Activated T-cell treated with anti-CD3 and anti-CD28 coated beads, Interleukin-2, amount 50 U/mL, for 72 hours (primary cell): ENCODE measurements at regions not wholly inside any gene's neighbourhood (a gene's known extent, or its start where the extent isn't known, plus 50 kb on each side); places are given as distances from the start of the nearest gene placed in this dataset.

Source experiments
- ATAC-seq, 2 donors: fragments of 150-1000 bp; cut with Tn5 transposase; replicated peaks in 1 of 2; 2 replicates each; pipeline ENCODE4 v1.10.0; 2021; ENCODE audit warnings: moderate library complexity in 2 of 2, mild to moderate bottlenecking in 1 of 2
- DNase-seq, 2 donors: peaks; one replicate each; pipeline ENCODE4 v3.0.0; 2021 to 2022; ENCODE audit warnings: mixed read lengths in 1 of 2
- H3K27ac Mint-ChIP-seq: one replicate; pipeline ENCODE4 v1.8.0; 2022; ENCODE audit warnings: mild to moderate bottlenecking, moderate library complexity, mixed read lengths
- H3K27me3 Mint-ChIP-seq: one replicate; pipeline ENCODE4 v1.8.0; 2022; ENCODE audit warnings: low read depth, mixed read lengths
- H3K36me3 Mint-ChIP-seq, 2 donors: one replicate each; pipeline ENCODE4 v1.8.0; 2022; ENCODE audit warnings: mixed read lengths in 2 of 2, mild to moderate bottlenecking in 1 of 2; ENCODE audit not compliant: insufficient read depth in 2 of 2
- H3K4me1 Mint-ChIP-seq: one replicate; pipeline ENCODE4 v1.8.0; 2022; ENCODE audit warnings: low read depth, mixed read lengths
- H3K4me3 Mint-ChIP-seq, 2 donors: one replicate each; pipeline ENCODE4 v1.8.0; 2022; ENCODE audit warnings: mild to moderate bottlenecking in 2 of 2, mixed read lengths in 2 of 2, moderate library complexity in 2 of 2
- H3K9me3 Mint-ChIP-seq, 2 donors: one replicate each; pipeline ENCODE4 v1.8.0; 2022; ENCODE audit warnings: mixed read lengths in 2 of 2

DNA sequence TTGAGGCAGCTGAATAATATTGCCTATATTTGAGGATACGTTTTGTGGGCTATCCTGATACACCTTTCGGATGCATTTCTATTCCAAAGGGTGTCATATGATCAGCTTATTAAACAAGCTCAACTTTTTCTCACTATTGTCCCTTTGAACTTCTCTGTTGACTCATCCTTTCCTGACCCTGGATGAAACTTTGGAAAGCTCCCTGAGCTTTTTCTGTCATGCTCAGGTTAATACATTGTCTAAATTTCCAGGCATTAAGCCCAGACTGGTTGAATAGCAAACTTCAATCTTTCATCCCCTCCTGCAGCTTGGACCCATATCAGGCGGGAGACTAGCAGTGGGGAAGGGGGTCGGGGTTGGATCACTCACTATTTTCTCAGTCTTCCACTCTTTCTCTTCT lies 104.9 kb upstream of the PTPN3 start:
- H3K27me3 Mint-ChIP-seq: peaks cover 11% of the 10 kb centered on the region
- H3K27ac Mint-ChIP-seq: no peak overlapping the region
- no peaks in the 10 kb centered on the region for H3K9me3 Mint-ChIP-seq
- H3K36me3 Mint-ChIP-seq: no peaks in the 10 kb centered on the region
- H3K4me1 Mint-ChIP-seq: no peaks in the 10 kb centered on the region
- ATAC-seq (no peak), DNase-seq (no peak)
- H3K4me3 Mint-ChIP-seq: no peak overlapping the region

DNA sequence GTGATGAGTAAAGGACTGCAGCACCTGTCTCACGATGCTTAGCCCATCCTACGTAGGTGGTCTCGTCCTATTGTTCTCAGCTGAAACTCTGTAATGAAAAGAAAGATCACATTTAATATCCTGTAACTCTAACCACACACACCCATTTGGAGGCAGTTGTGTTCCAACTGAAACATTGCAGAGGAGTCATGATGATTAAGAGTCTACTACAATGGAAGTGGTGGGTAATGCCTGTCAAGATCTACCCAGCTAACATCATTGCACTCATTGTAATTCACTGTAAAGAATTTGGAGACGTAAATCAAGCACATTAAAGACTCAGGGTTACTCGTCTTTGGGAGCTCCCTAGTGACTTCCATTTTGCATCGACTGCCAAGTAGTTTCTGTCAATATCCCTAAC lies 106.0 kb upstream of the PTPN3 start:
- no peaks in the 10 kb centered on the region for H3K4me1 Mint-ChIP-seq

DNA sequence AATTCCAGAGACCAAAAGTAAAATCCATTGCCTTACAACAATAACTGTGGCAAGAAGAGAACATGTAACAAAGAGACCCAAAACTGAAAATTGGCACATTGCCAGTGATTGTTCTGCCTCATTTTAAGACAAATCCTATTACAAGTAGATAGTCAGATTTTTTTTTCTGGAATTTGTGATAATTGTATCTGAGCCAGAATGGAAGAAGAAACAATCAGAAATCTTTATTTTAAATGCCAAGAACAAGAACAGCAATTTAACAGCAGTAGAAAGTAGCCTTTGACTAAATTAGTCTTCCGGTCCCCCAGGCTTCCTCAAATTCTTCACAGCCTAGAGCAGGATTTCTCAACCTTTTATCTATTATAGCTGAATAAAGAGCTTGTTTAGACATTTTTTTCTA lies 106.7 kb upstream of the PTPN3 start:
- Mint-ChIP-seq H3K27ac (no peak overlapping the region), H3K27me3 (peaks cover 11% of the 10 kb centered on the region), H3K4me3 (no peak overlapping the region), H3K9me3 (no peaks in the 10 kb centered on the region), H3K36me3 (no peaks in the 10 kb centered on the region), H3K4me1 (no peaks in the 10 kb centered on the region)
- no peak for ATAC-seq
- no peak for DNase-seq

More for the DNA sequence above, 106.0 kb upstream of the PTPN3 start:
- no peaks in the 10 kb centered on the region for H3K36me3 Mint-ChIP-seq
- no peak overlapping the region for H3K27ac Mint-ChIP-seq
- DNase-seq: no peak
- no peak for ATAC-seq
- H3K4me3 Mint-ChIP-seq: no peak overlapping the region
- H3K27me3 Mint-ChIP-seq: peaks cover 11% of the 10 kb centered on the region
- H3K9me3 Mint-ChIP-seq: no peaks in the 10 kb centered on the region

DNA sequence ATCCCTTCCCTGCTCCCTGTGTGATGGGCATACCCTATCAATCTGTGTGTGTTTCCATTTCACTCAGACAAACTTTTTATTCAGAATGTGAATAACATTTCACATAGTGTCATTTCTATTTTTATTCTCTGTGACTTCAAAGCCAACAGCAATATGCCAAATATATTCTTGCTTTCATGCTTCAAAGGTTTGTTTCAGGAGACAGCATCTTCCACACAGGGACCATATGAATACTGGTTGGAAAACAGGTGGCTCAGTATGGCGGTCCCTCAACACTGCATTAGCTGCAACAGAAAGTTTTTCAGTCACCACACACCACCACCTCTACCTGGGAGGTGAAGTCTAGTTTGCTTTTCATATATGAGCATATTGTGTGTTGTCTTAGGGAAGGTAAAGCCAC lies 111.0 kb upstream of the PTPN3 start:
- ATAC-seq: no peak
- Mint-ChIP-seq H3K36me3 (no peaks in the 10 kb centered on the region), H3K4me3 (no peak overlapping the region)

DNA sequence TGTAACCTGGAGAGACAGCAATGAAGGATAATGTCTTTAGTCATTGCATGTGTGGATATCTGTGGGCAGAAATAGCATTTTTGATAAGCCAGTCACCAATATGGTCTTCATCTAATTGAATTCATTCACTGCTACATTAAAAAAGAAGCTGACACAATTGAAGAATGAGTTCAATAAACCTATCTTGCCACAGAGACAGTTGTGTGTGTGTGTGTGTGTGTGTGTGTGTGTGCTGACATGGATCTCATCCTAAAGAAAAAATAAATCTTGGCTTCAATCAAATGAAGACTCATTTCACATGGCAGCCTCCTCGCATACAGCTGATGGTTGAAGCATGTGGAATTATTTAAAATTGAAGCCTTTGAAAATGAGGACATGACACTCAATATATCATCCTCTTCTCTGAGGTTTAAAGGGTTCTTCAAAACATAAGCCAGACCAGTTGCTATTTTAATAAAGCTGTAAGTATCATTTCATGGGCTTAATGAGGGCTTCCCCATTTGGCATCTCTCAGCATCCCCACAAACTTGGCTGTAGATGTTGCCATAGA lies 118.5 kb upstream of the PTPN3 start:
- Mint-ChIP-seq H3K27me3 (no peaks in the 10 kb centered on the region), H3K27ac (no peak overlapping the region), H3K4me1 (no peaks in the 10 kb centered on the region), H3K4me3 (no peak overlapping the region), H3K36me3 (no peaks in the 10 kb centered on the region), H3K9me3 (peaks cover 0 to 2% of the 10 kb centered on the region in 2 donors)
- DNase-seq (no peak), ATAC-seq (no peak)

More for the DNA sequence above, 111.0 kb upstream of the PTPN3 start:
- Mint-ChIP-seq H3K4me1 (no peaks in the 10 kb centered on the region), H3K27ac (no peak overlapping the region), H3K9me3 (no peaks in the 10 kb centered on the region), H3K27me3 (peaks cover 7% of the 10 kb centered on the region)
- DNase-seq: no peak

DNA sequence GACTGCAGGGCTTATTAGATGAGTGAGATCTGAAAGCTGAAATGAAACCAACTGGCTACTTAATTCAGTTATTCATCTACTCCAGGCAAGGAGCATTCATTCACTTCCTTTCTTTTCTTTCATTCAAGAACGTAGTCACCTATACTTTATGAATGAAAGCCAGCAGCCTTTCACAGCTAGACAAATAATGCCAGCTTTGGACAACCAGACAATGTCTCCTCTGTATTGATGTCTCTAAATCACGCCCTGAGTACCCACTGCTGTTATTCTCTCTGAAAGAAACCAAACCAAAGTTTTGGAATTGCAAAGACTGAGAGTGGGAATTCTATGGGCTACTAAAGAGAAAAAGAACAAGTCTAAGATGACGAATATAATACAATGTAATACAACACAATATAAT lies 121.2 kb upstream of the PTPN3 start:
- Mint-ChIP-seq H3K27ac (no peak overlapping the region), H3K4me1 (no peaks in the 10 kb centered on the region), H3K9me3 (peaks cover 0 to 8% of the 10 kb centered on the region in 2 donors), H3K4me3 (no peak overlapping the region), H3K27me3 (no peaks in the 10 kb centered on the region), H3K36me3 (peaks cover 0 to 2% of the 10 kb centered on the region in 2 donors)
- no peak for DNase-seq
- ATAC-seq: no peak

DNA sequence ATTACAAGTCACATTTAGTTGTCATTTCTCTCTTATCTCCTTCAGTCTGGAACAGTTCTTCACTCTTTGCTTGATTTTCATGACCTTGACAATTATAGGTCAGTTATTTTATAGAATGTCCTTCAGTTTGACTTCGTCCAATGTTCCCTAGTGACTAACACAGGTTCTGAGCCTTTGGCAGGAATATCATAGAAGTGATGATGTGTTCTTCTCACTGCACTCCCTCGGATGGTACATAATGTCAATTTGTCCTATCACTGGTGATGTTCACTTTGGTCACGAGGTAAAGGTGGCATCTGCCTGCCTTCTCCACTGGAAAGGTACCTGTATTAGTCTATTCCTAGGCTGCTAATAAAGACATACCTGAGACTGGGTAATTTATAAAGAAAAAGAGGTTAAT lies 126.0 kb upstream of the PTPN3 start:
- DNase-seq (no peak), ATAC-seq (no peak)
- H3K9me3 Mint-ChIP-seq: peaks cover 3 to 8% of the 10 kb centered on the region in 2 donors
- no peaks in the 10 kb centered on the region for H3K27me3 Mint-ChIP-seq
- H3K4me3 Mint-ChIP-seq: no peak overlapping the region
- no peak overlapping the region for H3K27ac Mint-ChIP-seq
- no peaks in the 10 kb centered on the region for H3K4me1 Mint-ChIP-seq
- peaks cover 0 to 2% of the 10 kb centered on the region in 2 donors for H3K36me3 Mint-ChIP-seq

DNA sequence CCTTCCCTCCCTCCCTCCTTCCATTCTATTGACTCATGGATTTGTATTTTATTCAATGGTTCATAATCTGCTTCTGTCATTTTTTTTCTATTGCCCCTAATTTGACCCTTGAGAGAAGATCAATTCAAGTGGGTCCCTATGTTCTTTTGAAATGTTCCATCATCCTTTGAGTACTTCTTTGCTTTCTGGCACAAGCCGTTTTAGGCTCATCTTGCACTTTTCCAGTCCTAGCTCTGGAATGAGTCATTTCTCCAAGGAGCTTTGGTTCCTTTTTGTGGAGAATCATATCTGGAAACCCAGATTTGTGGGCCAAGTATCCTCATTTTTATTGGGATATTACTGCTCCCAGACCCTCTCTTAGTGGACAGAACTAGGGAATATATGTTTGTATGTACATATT lies 126.8 kb upstream of the PTPN3 start:
- peaks cover 0 to 2% of the 10 kb centered on the region in 2 donors for H3K36me3 Mint-ChIP-seq
- DNase-seq: no peak
- ATAC-seq: no peak

DNA sequence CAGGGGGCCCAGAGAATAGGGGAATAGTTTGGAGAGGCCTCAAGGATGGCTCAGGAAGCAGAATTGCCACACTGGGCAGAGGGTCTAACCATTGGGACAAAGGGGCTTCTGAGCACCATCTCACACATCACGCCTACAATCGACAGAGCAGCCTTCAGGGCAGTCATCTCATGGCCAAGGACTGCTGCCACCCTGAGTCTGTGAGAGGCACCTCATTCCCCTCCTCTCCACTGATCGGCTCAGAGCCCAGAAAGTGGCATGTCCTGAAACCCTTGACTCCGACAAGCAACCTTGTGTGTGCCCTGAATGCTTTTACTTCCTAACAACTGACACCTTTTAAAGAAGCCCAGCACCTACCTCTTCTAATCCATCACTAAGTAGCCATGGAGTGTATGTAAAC lies 128.9 kb upstream of the PTPN3 start:
- Mint-ChIP-seq H3K27ac (no peak overlapping the region), H3K4me3 (no peak overlapping the region)
- ATAC-seq: no peak

More for the DNA sequence above, 126.8 kb upstream of the PTPN3 start:
- no peaks in the 10 kb centered on the region for H3K4me1 Mint-ChIP-seq
- H3K27me3 Mint-ChIP-seq: no peaks in the 10 kb centered on the region
- H3K27ac Mint-ChIP-seq: no peak overlapping the region
- no peak overlapping the region for H3K4me3 Mint-ChIP-seq
- H3K9me3 Mint-ChIP-seq: peaks cover 3 to 8% of the 10 kb centered on the region in 2 donors

DNA sequence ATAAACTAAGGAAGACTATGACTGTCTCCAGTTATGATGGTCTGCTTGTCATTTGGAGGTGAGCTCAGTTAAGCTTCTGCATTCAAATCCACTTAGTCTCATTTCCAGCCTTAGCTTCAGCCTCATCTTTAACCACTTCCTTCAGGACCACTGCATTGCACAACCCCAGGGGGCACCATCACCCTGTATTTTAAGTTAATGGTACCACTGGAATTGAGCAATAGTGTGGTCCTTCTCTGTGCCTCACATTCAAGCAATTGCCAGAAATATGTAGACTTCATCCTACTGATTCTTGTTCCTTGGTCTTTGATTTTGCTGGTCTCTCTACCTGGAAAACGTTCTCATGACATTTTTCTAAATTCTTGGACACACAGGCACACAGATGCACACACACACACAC lies 131.5 kb upstream of the PTPN3 start:
- ATAC-seq (no peak), DNase-seq (no peak)
- H3K27ac Mint-ChIP-seq: no peak overlapping the region
- H3K4me1 Mint-ChIP-seq: no peaks in the 10 kb centered on the region
- peaks cover 3 to 4% of the 10 kb centered on the region in 2 donors for H3K9me3 Mint-ChIP-seq
- H3K4me3 Mint-ChIP-seq: no peak overlapping the region
- H3K27me3 Mint-ChIP-seq: no peaks in the 10 kb centered on the region
- H3K36me3 Mint-ChIP-seq: no peaks in the 10 kb centered on the region

More for the DNA sequence above, 128.9 kb upstream of the PTPN3 start:
- Mint-ChIP-seq H3K9me3 (peaks cover 3 to 9% of the 10 kb centered on the region in 2 donors), H3K4me1 (no peaks in the 10 kb centered on the region), H3K36me3 (peaks cover 0 to 2% of the 10 kb centered on the region in 2 donors), H3K27me3 (no peaks in the 10 kb centered on the region)
- DNase-seq: no peak

DNA sequence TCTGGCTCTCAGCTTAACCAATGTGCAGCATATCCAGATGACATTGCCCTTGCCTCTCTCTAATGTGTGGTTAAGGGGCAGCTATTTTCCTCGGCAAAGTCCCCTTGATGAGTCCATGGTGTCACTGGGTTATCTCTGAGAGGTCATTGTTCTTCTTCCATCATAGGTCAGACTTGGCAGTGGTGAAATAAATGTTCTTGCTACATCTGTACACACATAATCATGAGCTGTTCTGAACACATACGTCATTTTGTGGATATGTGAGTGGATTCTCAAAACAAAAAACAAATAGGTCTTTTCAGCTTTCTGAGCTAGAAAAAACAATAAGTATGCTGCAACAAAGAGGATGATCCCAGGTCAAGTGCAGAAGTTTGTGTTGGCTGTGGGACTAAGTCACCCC lies 134.7 kb upstream of the PTPN3 start:
- H3K27me3 Mint-ChIP-seq: peaks cover 16% of the 10 kb centered on the region
- H3K4me3 Mint-ChIP-seq: no peak overlapping the region
- no peak overlapping the region for H3K27ac Mint-ChIP-seq
- no peaks in the 10 kb centered on the region for H3K4me1 Mint-ChIP-seq
- H3K9me3 Mint-ChIP-seq: peaks cover 0 to 1% of the 10 kb centered on the region in 2 donors
- no peaks in the 10 kb centered on the region for H3K36me3 Mint-ChIP-seq
- no peak for ATAC-seq
- no peak for DNase-seq

DNA sequence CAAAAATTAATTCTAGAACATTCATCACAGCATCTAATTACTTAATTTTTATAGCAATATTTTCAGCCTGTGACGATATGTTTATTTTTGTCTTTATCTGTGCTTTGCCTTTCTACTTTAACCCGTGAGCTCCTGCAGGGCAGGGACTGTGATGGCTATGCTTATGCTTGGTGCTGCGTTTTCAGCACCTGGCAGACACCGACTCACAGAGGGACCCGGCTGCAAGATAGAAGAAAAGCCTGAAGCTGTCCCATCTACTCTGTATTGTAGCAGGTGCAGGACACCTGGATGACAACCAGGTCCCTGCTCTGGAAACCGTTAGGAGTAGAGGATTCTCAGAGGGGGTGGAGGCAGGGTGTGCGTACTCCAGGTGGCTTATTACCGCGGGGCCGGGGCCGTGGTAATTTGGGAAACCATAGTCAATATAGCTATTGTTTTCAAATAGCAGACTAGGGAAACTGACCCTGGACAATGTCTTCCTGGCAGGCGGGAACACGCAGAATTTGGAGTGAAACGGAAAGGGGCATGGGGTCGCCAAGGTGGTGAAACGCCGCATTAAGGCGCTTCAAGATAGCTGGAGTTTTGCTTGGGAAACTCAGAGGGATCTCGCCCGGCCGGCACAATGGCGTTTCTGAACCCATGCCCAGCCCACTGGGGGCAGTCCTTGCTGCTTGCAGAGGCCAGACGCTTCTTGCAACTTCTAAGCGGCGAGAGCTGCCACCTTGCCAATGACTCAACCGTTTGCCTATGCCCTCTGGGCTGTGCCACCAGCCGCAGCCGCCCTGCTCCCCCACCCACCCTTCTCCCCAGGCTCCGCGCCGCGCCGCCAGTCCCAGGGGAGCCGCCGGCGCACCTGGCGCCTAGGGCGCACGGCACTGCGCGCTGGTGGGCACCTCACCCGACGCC lies 140.1 kb upstream of the PALM2AKAP2 start:
- peaks cover 3% of the 10 kb centered on the region for H3K4me1 Mint-ChIP-seq
- peaks cover 2 to 3% of the 10 kb centered on the region in 2 donors for H3K9me3 Mint-ChIP-seq
- no peak overlapping the region for H3K27ac Mint-ChIP-seq
- no peak overlapping the region for H3K4me3 Mint-ChIP-seq
- ATAC-seq (no peak), DNase-seq (no peak)
- no peaks in the 10 kb centered on the region for H3K36me3 Mint-ChIP-seq
- peaks cover 49% of the 10 kb centered on the region for H3K27me3 Mint-ChIP-seq

DNA sequence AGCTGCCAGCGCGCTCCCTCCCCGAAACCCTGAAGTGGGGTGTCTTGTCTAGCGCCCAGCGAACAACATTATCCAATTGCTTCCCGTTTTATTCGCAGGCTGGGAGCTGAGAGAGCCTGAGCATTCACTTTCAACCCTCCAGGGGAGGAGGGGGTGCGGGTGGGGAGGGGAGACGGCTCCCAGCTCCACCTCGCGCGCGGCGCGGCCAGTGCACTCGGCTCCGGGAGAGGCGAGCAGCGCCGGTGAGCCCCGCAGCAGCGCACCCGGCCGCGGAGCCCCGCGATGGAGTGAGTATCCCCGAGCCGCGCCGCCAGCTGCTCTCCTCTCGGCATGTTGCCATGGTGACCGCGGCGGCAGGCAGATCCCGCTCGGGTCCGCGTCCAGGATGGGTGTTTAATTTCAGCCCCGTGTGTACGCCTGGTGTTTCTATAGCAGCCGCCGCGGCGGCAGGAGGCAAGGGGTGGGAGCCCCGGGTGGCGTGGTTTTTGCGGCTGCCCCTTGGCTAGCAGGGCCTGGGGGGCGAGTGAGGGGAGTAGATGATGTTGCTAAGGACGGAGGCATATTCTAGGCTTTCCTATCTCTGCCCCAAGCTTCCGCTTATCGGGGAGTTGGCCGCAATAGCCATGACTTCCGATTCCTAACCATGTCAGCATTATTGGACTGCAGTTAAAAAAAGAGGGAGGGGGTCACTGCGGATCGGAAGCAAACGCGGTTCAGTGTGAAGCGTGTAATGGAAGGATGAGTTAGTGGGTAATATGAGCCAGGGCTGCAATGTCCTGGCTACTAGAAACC lies 139.2 kb upstream of the PALM2AKAP2 start:
- DNase-seq: no peak

More for the DNA sequence above, 139.2 kb upstream of the PALM2AKAP2 start:
- no peak overlapping the region for H3K4me3 Mint-ChIP-seq
- no peaks in the 10 kb centered on the region for H3K36me3 Mint-ChIP-seq
- H3K27ac Mint-ChIP-seq: no peak overlapping the region
- no peak for ATAC-seq
- H3K9me3 Mint-ChIP-seq: peaks cover 3 to 4% of the 10 kb centered on the region in 2 donors
- H3K27me3 Mint-ChIP-seq: peaks cover 48% of the 10 kb centered on the region
- H3K4me1 Mint-ChIP-seq: peaks cover 3% of the 10 kb centered on the region
